Endothelial cell of umbilical vein (primary cell): ENCODE measurements at regions not wholly inside any gene's neighbourhood (a gene's known extent, or its start where the extent isn't known, plus 50 kb on each side); places are given as distances from the start of the nearest gene placed in this dataset.

Source experiments
- BruUV-seq: library from RNA; stranded (reverse); fragments of 400-500 nt; replicated peaks from 2 replicates; lab custom pipeline; 2021; lab: Mats Ljungman, UMichigan
- CTCF ChIA-PET: fragments of 300-600, 350-600 bp; sonication (Branson Sonifier 250); formaldehyde crosslinking; loops from one replicate; lab custom pipeline; 2021; ENCODE audit warnings: antibody characterized with exemption, inconsistent platforms; lab: Charles Lee
- POLR2A ChIA-PET: fragments of 300-600, 350-600 bp; sonication (Branson Sonifier 250); formaldehyde crosslinking; loops from one replicate; lab custom pipeline; 2021; ENCODE audit warnings: antibody characterized with exemption, inconsistent platforms; lab: Charles Lee
- DNase-seq: peaks from one replicate; pipeline ENCODE4 v3.0.0-alpha.2; 2011; ENCODE audit warnings: low read depth, low spot score
- FAIRE-seq: peaks from 2 replicates; lab custom pipeline; 2011; peaks lifted over from hg19 to GRCh38; lab: Jason Lieb, UNC
- H2AFZ ChIP-seq: 2 replicates; pipeline ENCODE4 v1.6.0; 2012; ENCODE audit warnings: low read depth, low read length, control low read depth, inconsistent platforms
- H3K27ac ChIP-seq: 2 replicates; pipeline ENCODE4 v1.5.1; 2011; ENCODE audit warnings: low read depth, mild to moderate bottlenecking, control low read depth, low read length, moderate library complexity; ENCODE audit not compliant: insufficient read depth
- H3K27me3 ChIP-seq, 2 experiments: 2 replicates each; pipeline versions ENCODE4 v1.6.0 to v1.6.1; 2011; ENCODE audit warnings: low read length in 2 of 2, mixed read lengths in 1 of 2; ENCODE audit not compliant: control insufficient read depth in 2 of 2, insufficient read depth in 2 of 2
- H3K36me3 ChIP-seq, 2 experiments: 2 replicates in 1 of 2; 3 replicates in 1 of 2; pipeline ENCODE4 v1.5.1; 2011; ENCODE audit warnings: low read length in 2 of 2, mild to moderate bottlenecking in 1 of 2, moderate library complexity in 1 of 2; ENCODE audit not compliant: control insufficient read depth in 2 of 2, insufficient read depth in 2 of 2; ENCODE audit errors: extremely low read depth in 1 of 2
- H3K4me1 ChIP-seq: 3 replicates; pipeline ENCODE4 v1.5.1; 2011; ENCODE audit warnings: mild to moderate bottlenecking, low read length; ENCODE audit not compliant: control insufficient read depth, insufficient read depth; ENCODE audit errors: extremely low read depth
- H3K4me2 ChIP-seq: 2 replicates; pipeline ENCODE4 v1.6.1; 2011; ENCODE audit warnings: low read length, control low read depth, mixed read lengths; ENCODE audit not compliant: insufficient read depth
- H3K4me3 ChIP-seq, 3 experiments: fragments of 200-600 bp in 1 of 3; sonication (generic), shearing (Covaris generic) in 1 of 3; replicated peaks in 1 of 3; 2 replicates each; pipeline ENCODE4 v1.5.1; 2011 to 2016; ENCODE audit warnings: control low read depth in 3 of 3, low read length in 3 of 3, mild to moderate bottlenecking in 2 of 3, inconsistent platforms in 1 of 3, low read depth in 1 of 3, moderate library complexity in 1 of 3; ENCODE audit not compliant: insufficient read depth in 1 of 3
- H3K79me2 ChIP-seq: 2 replicates; pipeline ENCODE4 v1.6.0; 2012; ENCODE audit warnings: low read length, inconsistent platforms; ENCODE audit not compliant: control insufficient read depth, insufficient read depth
- H3K9ac ChIP-seq: replicated peaks from 2 replicates; pipeline ENCODE3; 2011; ENCODE audit warnings: low read length, control low read depth; ENCODE audit not compliant: insufficient read depth; ENCODE audit errors: extremely low read depth
- H3K9me1 ChIP-seq: replicated peaks from 3 replicates; pipeline ENCODE4 v1.6.0; 2011; ENCODE audit warnings: mild to moderate bottlenecking, low read length; ENCODE audit not compliant: control insufficient read depth, insufficient read depth; ENCODE audit errors: extremely low read depth
- H3K9me3 ChIP-seq: replicated peaks from 2 replicates; pipeline ENCODE4 v1.5.1; 2012; ENCODE audit warnings: low read length, inconsistent platforms; ENCODE audit not compliant: control insufficient read depth, insufficient read depth
- H4K20me1 ChIP-seq: replicated peaks from 2 replicates; pipeline ENCODE3; 2011; ENCODE audit warnings: mild to moderate bottlenecking, low read length; ENCODE audit not compliant: control insufficient read depth, insufficient read depth; ENCODE audit errors: extremely low read depth
- CTCF ChIP-seq, 2 donors: IDR thresholded peaks; 1 replicate in 1 of 2; 2 replicates in 1 of 2; pipeline ENCODE4 v1.5.1; 2011; ENCODE audit warnings: low read length in 2 of 2, mild to moderate bottlenecking in 2 of 2, moderate library complexity in 2 of 2, control low read depth in 1 of 2, inconsistent platforms in 1 of 2, low read depth in 1 of 2; ENCODE audit not compliant: insufficient read depth in 1 of 2; ENCODE audit errors: extremely low read depth in 1 of 2
- EZH2 ChIP-seq: IDR thresholded peaks from 2 replicates; pipeline ENCODE4 v1.6.1; 2012; ENCODE audit warnings: borderline replicate concordance, low read depth, mild to moderate bottlenecking, moderate library complexity, low read length, inconsistent platforms; ENCODE audit not compliant: severe bottlenecking
- FOS ChIP-seq: IDR thresholded peaks from 2 replicates; pipeline ENCODE4 v1.6.1; 2011; ENCODE audit warnings: mild to moderate bottlenecking, low read length, moderate library complexity, borderline replicate concordance; ENCODE audit not compliant: insufficient read depth
- GATA2 ChIP-seq: IDR thresholded peaks from 2 replicates; pipeline ENCODE4 v1.7.0; 2011; ENCODE audit warnings: low read depth, mild to moderate bottlenecking, moderate library complexity, mixed read lengths, low read length; ENCODE audit not compliant: insufficient read length, insufficient read depth
- JUN ChIP-seq: IDR thresholded peaks from 2 replicates; pipeline ENCODE4 v1.6.1; 2011; ENCODE audit warnings: borderline replicate concordance, low read depth; ENCODE audit not compliant: insufficient read length, insufficient read depth
- MAX ChIP-seq: IDR thresholded peaks from 2 replicates; pipeline ENCODE4 v1.6.1; 2011; ENCODE audit not compliant: insufficient read depth, insufficient read length
- MYC ChIP-seq: IDR thresholded peaks from one replicate; pipeline ENCODE4 v1.6.1; 2011; ENCODE audit warnings: mild to moderate bottlenecking, low read depth, low read length
- POLR2A ChIP-seq: IDR thresholded peaks from 2 replicates; pipeline ENCODE4 v1.6.1; 2012; ENCODE audit warnings: low read depth, mild to moderate bottlenecking, control low read depth, low read length
- POLR2AphosphoS5 ChIP-seq: IDR thresholded peaks from 2 replicates; pipeline ENCODE4 v1.6.1; 2012; ENCODE audit warnings: low read depth, mild to moderate bottlenecking, control low read depth, low read length, moderate library complexity; ENCODE audit not compliant: insufficient read depth
- dilution Hi-C: fragments of 300-500 bp; cut with MboI; formaldehyde crosslinking; loops from one replicate; pipeline ENCODE4 v1.15.0; 2019; ENCODE audit warnings: low sequenced_read_pairs; ENCODE audit not compliant: extremely low pct_ligation_motif_present
- intact Hi-C: fragments of 100-400 bp; cut with micrococcal nuclease; formaldehyde crosslinking; loops from one replicate; pipeline ENCODE4 v1.10.0; 2022

- H3K36me3 ChIP-seq = no peaks in the 10 kb centered on the region
- no peaks in the 10 kb centered on the region for H3K79me2 ChIP-seq
- no peak overlapping the region for H2AFZ ChIP-seq
- no peak overlapping the region for H3K9ac ChIP-seq
- FAIRE-seq (no peak), DNase-seq (no peak)
- intact Hi-C loops = no loop called here
- H4K20me1 ChIP-seq = no peaks in the 10 kb centered on the region
- no peaks in the 10 kb centered on the region for H3K27me3 ChIP-seq
- H3K4me3 ChIP-seq = no peak overlapping the region
- dilution Hi-C loops = no loop called here
- no peak overlapping the region for H3K27ac ChIP-seq
- ChIA-PET CTCF (interaction anchor here (1.1 kb wide), 1 partner anchor 1145 kb away, joined by 3 read pairs; no protein-coding TSS in a partner anchor), POLR2A (no interaction called here)
- no peaks in the 10 kb centered on the region for H3K9me3 ChIP-seq
- no peaks in the 10 kb centered on the region for H3K4me1 ChIP-seq
- TF ChIP-seq JUN (no peak), MAX (no peak), CTCF (IDR thresholded peaks at IDR 0.05; ENCODE audit: extremely low read depth in 1 of 2, insufficient read depth in 1 of 2, low read depth in 1 of 2, low read length in 2 of 2) (no peak), FOS (no peak), POLR2A (no peak), POLR2AphosphoS5 (no peak), EZH2 (no peak), GATA2 (no peak), MYC (no peak)
- no peaks in the 10 kb centered on the region for H3K9me1 ChIP-seq
- no peak overlapping the region for H3K4me2 ChIP-seq
- no TSS peak for BruUV-seq
Observed at GRCh38 chr5:100249884-100250269, 285.3 kb upstream of the FAM174A start.
